ENCODE measurements at regions not wholly inside any gene's neighbourhood (a gene's known extent, or its start where the extent isn't known, plus 50 kb on each side); places are given as distances from the start of the nearest gene placed in this dataset.
"Not testable (repeated sequence)": the region's sequence is repeated elsewhere in the genome, so short reads cannot be mapped to it uniquely, and the experiment has no call there.

- no peak for DNase-seq
Observed at GRCh38 chr5:2569176-2569575, 182.3 kb downstream of the IRX2 start.

GRCh38 chr5:2566284-2566683 is 185.2 kb downstream of the IRX2 start:
- no peak for DNase-seq

GRCh38 chr5:2565147-2565546 is 186.3 kb downstream of the IRX2 start:
- no peak for DNase-seq

GRCh38 chr5:2563046-2563445 is 188.4 kb downstream of the IRX2 start:
- no peak for DNase-seq

- DNase-seq: no peak
Observed at GRCh38 chr5:2562036-2562435, 189.4 kb downstream of the IRX2 start.

- DNase-seq: no peak
Observed at GRCh38 chr5:2560435-2560834, 191.0 kb downstream of the IRX2 start.

GRCh38 chr5:2557435-2557834 is 194.0 kb downstream of the IRX2 start:
- no peak for DNase-seq

GRCh38 chr5:2556375-2556966 is 195.0 kb downstream of the IRX2 start:
- DNase-seq: no peak

- DNase-seq: no peak
Observed at GRCh38 chr5:2553611-2554010, 197.9 kb downstream of the IRX2 start.

- no peak for DNase-seq
Observed at GRCh38 chr5:2550509-2550908, 201.0 kb downstream of the IRX2 start.

- no peak for DNase-seq
Observed at GRCh38 chr5:2549900-2550299, 201.6 kb downstream of the IRX2 start.

GRCh38 chr5:2549354-2549753 is 202.1 kb downstream of the IRX2 start:
- no peak for DNase-seq

- no peak for DNase-seq
Observed at GRCh38 chr5:2546938-2547337, 204.5 kb downstream of the IRX2 start.

GRCh38 chr5:2544003-2544402 is 207.5 kb downstream of the IRX2 start:
- DNase-seq: no peak

GRCh38 chr5:2542821-2543220 is 208.7 kb downstream of the IRX2 start:
- no peak for DNase-seq

- DNase-seq: no peak
Observed at GRCh38 chr5:2542026-2542425, 209.5 kb downstream of the IRX2 start.

GRCh38 chr5:2538169-2538568 is 213.3 kb downstream of the IRX2 start:
- no peak for DNase-seq

- DNase-seq: no peak
Observed at GRCh38 chr5:2537378-2538145, 213.9 kb downstream of the IRX2 start.

- no peak for DNase-seq
Observed at GRCh38 chr5:2536632-2537377, 214.7 kb downstream of the IRX2 start.

GRCh38 chr5:2534970-2535369 is 216.5 kb downstream of the IRX2 start:
- no peak for DNase-seq

- DNase-seq: no peak
Observed at GRCh38 chr5:2534251-2534650, 217.2 kb downstream of the IRX2 start.

- DNase-seq: not testable (repeated sequence)
Observed at GRCh38 chr5:2533848-2534247, 217.6 kb downstream of the IRX2 start.

- no peak for DNase-seq
Observed at GRCh38 chr5:2532809-2533208, 218.7 kb downstream of the IRX2 start.

- DNase-seq: no peak
Observed at GRCh38 chr5:2531318-2531717, 220.2 kb downstream of the IRX2 start.
